Mesenchymal stem cell (in vitro differentiated cells and primary cell): ENCODE measurements at regions not wholly inside any gene's neighbourhood (a gene's known extent, or its start where the extent isn't known, plus 50 kb on each side); places are given as distances from the start of the nearest gene placed in this dataset.

Experiments used
- DNase-seq: peaks from one replicate; pipeline ENCODE4 v3.0.0-alpha.2; 2013
- H2AFZ ChIP-seq: one replicate; pipeline ENCODE4 v1.6.1; 2013; ENCODE audit warnings: low read depth, mild to moderate bottlenecking, control low read depth, inconsistent platforms, low read length, moderate library complexity
- H2AK5ac ChIP-seq: 2 replicates; pipeline ENCODE4 v1.6.1; 2013; ENCODE audit warnings: low read length, moderate library complexity, mild to moderate bottlenecking, inconsistent platforms; ENCODE audit not compliant: severe bottlenecking
- H2BK120ac ChIP-seq: one replicate; pipeline ENCODE4 v1.6.1; 2013; ENCODE audit warnings: low read depth, mild to moderate bottlenecking, inconsistent platforms, low read length, moderate library complexity
- H2BK12ac ChIP-seq, 2 experiments: one replicate each; pipeline ENCODE4 v1.6.1; 2013; ENCODE audit warnings: inconsistent platforms in 2 of 2, low read length in 2 of 2, mild to moderate bottlenecking in 2 of 2, moderate library complexity in 2 of 2, control low read depth in 1 of 2
- H2BK15ac ChIP-seq: one replicate; pipeline ENCODE4 v1.6.1; 2013; ENCODE audit warnings: mild to moderate bottlenecking, low read depth, inconsistent platforms; ENCODE audit not compliant: poor library complexity, severe bottlenecking
- H2BK5ac ChIP-seq: 2 replicates; pipeline ENCODE4 v1.6.1; 2013; ENCODE audit warnings: low read depth, mild to moderate bottlenecking, low read length, control low read depth, inconsistent platforms; ENCODE audit not compliant: poor library complexity, severe bottlenecking
- H3K14ac ChIP-seq, 2 experiments: one replicate each; pipeline ENCODE4 v1.6.1; 2013; ENCODE audit warnings: inconsistent platforms in 2 of 2, low read length in 2 of 2, control low read depth in 1 of 2, mild to moderate bottlenecking in 1 of 2, moderate library complexity in 1 of 2
- H3K18ac ChIP-seq, 2 experiments: one replicate each; pipeline ENCODE4 v1.6.1; 2013; ENCODE audit warnings: inconsistent platforms in 2 of 2, low read length in 2 of 2, control low read depth in 1 of 2, low read depth in 1 of 2, mild to moderate bottlenecking in 1 of 2
- H3K23ac ChIP-seq, 2 experiments: one replicate each; pipeline ENCODE4 v1.6.1; 2013; ENCODE audit warnings: inconsistent platforms in 2 of 2, low read length in 2 of 2, mild to moderate bottlenecking in 2 of 2, moderate library complexity in 2 of 2, control low read depth in 1 of 2
- H3K27ac ChIP-seq: 2 replicates; pipeline ENCODE4 v1.5.1; 2013; ENCODE audit warnings: mild to moderate bottlenecking, moderate library complexity, low read length, control low read depth, inconsistent platforms; ENCODE audit not compliant: poor library complexity, severe bottlenecking
- H3K27me3 ChIP-seq, 2 experiments: 2 replicates each; pipeline versions ENCODE4 v1.6.1 to v1.7.0; 2013; ENCODE audit warnings: low read length in 2 of 2, mild to moderate bottlenecking in 2 of 2, moderate library complexity in 2 of 2, control low read depth in 1 of 2, inconsistent platforms in 1 of 2; ENCODE audit not compliant: control insufficient read depth in 1 of 2, insufficient read depth in 1 of 2
- H3K36me3 ChIP-seq, 2 experiments: 2 replicates each; pipeline versions ENCODE4 v1.6.1 to v1.7.0; 2013; ENCODE audit warnings: low read length in 2 of 2, control low read depth in 1 of 2, inconsistent platforms in 1 of 2, low read depth in 1 of 2, mild to moderate bottlenecking in 1 of 2; ENCODE audit not compliant: insufficient read depth in 2 of 2, control insufficient read depth in 1 of 2
- H3K4ac ChIP-seq, 2 experiments: one replicate each; pipeline ENCODE4 v1.6.1; 2013; ENCODE audit warnings: inconsistent platforms in 2 of 2, low read length in 2 of 2, mild to moderate bottlenecking in 2 of 2, moderate library complexity in 2 of 2, control low read depth in 1 of 2, low read depth in 1 of 2
- H3K4me1 ChIP-seq: 2 replicates; pipeline ENCODE4 v1.6.1; 2013; ENCODE audit warnings: low read depth, low read length, control low read depth; ENCODE audit not compliant: control insufficient read depth, insufficient read depth
- H3K4me2 ChIP-seq: 2 replicates; pipeline ENCODE4 v1.6.1; 2013; ENCODE audit warnings: low read length, mild to moderate bottlenecking, inconsistent platforms; ENCODE audit not compliant: poor library complexity, severe bottlenecking
- H3K4me3 ChIP-seq, 2 experiments: 2 replicates each; pipeline versions ENCODE4 v1.5.1 to v1.7.0; 2013; ENCODE audit warnings: low read length in 2 of 2, mild to moderate bottlenecking in 2 of 2, control low read depth in 1 of 2, low read depth in 1 of 2; ENCODE audit not compliant: insufficient read depth in 1 of 2
- H3K79me1 ChIP-seq: replicated peaks from 2 replicates; pipeline ENCODE4 v1.6.1; 2013; ENCODE audit warnings: mild to moderate bottlenecking, control low read depth, low read length, inconsistent platforms; ENCODE audit not compliant: poor library complexity, severe bottlenecking
- H3K9ac ChIP-seq: 2 replicates; pipeline ENCODE4 v1.7.0; 2013; ENCODE audit warnings: mild to moderate bottlenecking, low read length, moderate library complexity
- H3K9me3 ChIP-seq: 2 replicates; pipeline ENCODE4 v1.7.0; 2013; ENCODE audit warnings: mild to moderate bottlenecking, low read length; ENCODE audit not compliant: control insufficient read depth
- H4K8ac ChIP-seq: one replicate; pipeline ENCODE4 v1.6.1; 2013; ENCODE audit warnings: inconsistent platforms, mild to moderate bottlenecking, low read length, moderate library complexity
- H4K91ac ChIP-seq: one replicate; pipeline ENCODE4 v1.6.1; 2013; ENCODE audit warnings: mild to moderate bottlenecking, low read length, inconsistent platforms
- WGBS: methylation state at CpG from one replicate; pipeline ENCODE4 v1.1.7; 2013; ENCODE audit warnings: mixed read lengths; 5-methylcytosine and 5-hydroxymethylcytosine counted together

GRCh38 chr20:40054311-40054710, 634.7 kb downstream of the MAFB start:
- Histone ChIP-seq H3K4ac (no peak overlapping the region), H3K4me3 (no peak overlapping the region), H2BK120ac (no peak overlapping the region), H3K4me2 (no peak overlapping the region), H3K9ac (no peak overlapping the region), H2BK12ac (no peak overlapping the region), H2BK5ac (no peak overlapping the region), H3K23ac (no peak overlapping the region), H3K36me3 (no peaks in the 10 kb centered on the region), H4K91ac (no peak overlapping the region), H3K27me3 (no peaks in the 10 kb centered on the region), H4K8ac (no peak overlapping the region), H3K9me3 (no peaks in the 10 kb centered on the region), H3K79me1 (no peaks in the 10 kb centered on the region), H3K14ac (no peak overlapping the region), H2AK5ac (no peak overlapping the region), H3K18ac (no peak overlapping the region), H3K27ac (no peak overlapping the region), H3K4me1 (no peaks in the 10 kb centered on the region), H2BK15ac (no peak overlapping the region), H2AFZ (no peak overlapping the region)
- 75% methylated on average over 3 of the region's 4 CpGs for WGBS
- DNase-seq = no peak

- H3K27me3 ChIP-seq = no peaks in the 10 kb centered on the region
- H3K27ac ChIP-seq = no peak overlapping the region
- H3K9ac ChIP-seq = no peak overlapping the region
- no peaks in the 10 kb centered on the region for H3K79me1 ChIP-seq
- no peak overlapping the region for H3K14ac ChIP-seq
- no peak overlapping the region for H2AFZ ChIP-seq
- no peak overlapping the region for H2BK120ac ChIP-seq
- H3K36me3 ChIP-seq = no peaks in the 10 kb centered on the region
- H2BK12ac ChIP-seq = no peak overlapping the region
- H3K4ac ChIP-seq = no peak overlapping the region
- no peaks in the 10 kb centered on the region for H3K9me3 ChIP-seq
- no peak overlapping the region for H2BK15ac ChIP-seq
- H4K8ac ChIP-seq = no peak overlapping the region
- no peak overlapping the region for H3K4me2 ChIP-seq
- 100% methylated on average over 1 of the region's 2 CpGs for WGBS
- DNase-seq = no peak
- no peak overlapping the region for H4K91ac ChIP-seq
- H2BK5ac ChIP-seq = no peak overlapping the region
- H3K4me1 ChIP-seq = no peaks in the 10 kb centered on the region
- H3K4me3 ChIP-seq = no peak overlapping the region
- no peak overlapping the region for H3K18ac ChIP-seq
- no peak overlapping the region for H3K23ac ChIP-seq
- H2AK5ac ChIP-seq = no peak overlapping the region
Measured at GRCh38 chr20:40050596-40050995, 638.4 kb downstream of the MAFB start.

- Histone ChIP-seq H3K4ac (no peak overlapping the region), H3K4me3 (no peak overlapping the region), H4K8ac (no peak overlapping the region), H2AFZ (no peak overlapping the region), H2BK5ac (no peak overlapping the region), H3K27me3 (no peaks in the 10 kb centered on the region), H3K9ac (no peak overlapping the region), H3K27ac (no peak overlapping the region), H3K14ac (no peak overlapping the region), H3K36me3 (no peaks in the 10 kb centered on the region), H2AK5ac (no peak overlapping the region), H3K4me2 (no peak overlapping the region), H3K79me1 (no peaks in the 10 kb centered on the region), H2BK15ac (no peak overlapping the region), H3K23ac (no peak overlapping the region), H4K91ac (no peak overlapping the region), H2BK120ac (no peak overlapping the region), H2BK12ac (no peak overlapping the region), H3K4me1 (no peaks in the 10 kb centered on the region), H3K9me3 (no peaks in the 10 kb centered on the region), H3K18ac (no peak overlapping the region)
- no peak for DNase-seq
Measured at GRCh38 chr20:40049854-40050253, 639.2 kb downstream of the MAFB start.

GRCh38 chr20:40046703-40047102, 642.3 kb downstream of the MAFB start:
- no peak overlapping the region for H2BK12ac ChIP-seq
- H2BK15ac ChIP-seq = no peak overlapping the region
- H3K27ac ChIP-seq = no peak overlapping the region
- H3K4me3 ChIP-seq = no peak overlapping the region
- no peaks in the 10 kb centered on the region for H3K9me3 ChIP-seq
- no peak for DNase-seq
- no peak overlapping the region for H3K9ac ChIP-seq
- no peak overlapping the region for H3K4me2 ChIP-seq
- no peak overlapping the region for H3K18ac ChIP-seq
- no peak overlapping the region for H2BK120ac ChIP-seq
- no peaks in the 10 kb centered on the region for H3K79me1 ChIP-seq
- WGBS = no CpG with 5 or more reads among the region's 2 CpGs
- H2BK5ac ChIP-seq = no peak overlapping the region
- H2AK5ac ChIP-seq = no peak overlapping the region
- no peak overlapping the region for H4K8ac ChIP-seq
- H4K91ac ChIP-seq = no peak overlapping the region
- no peaks in the 10 kb centered on the region for H3K36me3 ChIP-seq
- H3K14ac ChIP-seq = no peak overlapping the region
- no peak overlapping the region for H2AFZ ChIP-seq
- no peak overlapping the region for H3K23ac ChIP-seq
- no peak overlapping the region for H3K4ac ChIP-seq
- no peaks in the 10 kb centered on the region for H3K27me3 ChIP-seq
- H3K4me1 ChIP-seq = no peaks in the 10 kb centered on the region
